Hepatocyte (in vitro differentiated cells): ENCODE measurements at regions not wholly inside any gene's neighbourhood (a gene's known extent, or its start where the extent isn't known, plus 50 kb on each side); places are given as distances from the start of the nearest gene placed in this dataset.

Experiments
- CTCF ChIP-seq: fragments of 200-600 bp; sonication (generic); IDR thresholded peaks from 2 replicates; pipeline ENCODE4 v1.5.1; 2016; ENCODE audit warnings: antibody characterized with exemption, mild to moderate bottlenecking; ENCODE audit not compliant: poor library complexity
- EZH2 ChIP-seq: fragments of 200-600 bp; sonication (generic); IDR thresholded peaks from 2 replicates; pipeline ENCODE4 v1.6.1; 2016; ENCODE audit warnings: antibody characterized with exemption, mild to moderate bottlenecking, borderline replicate concordance

DNA sequence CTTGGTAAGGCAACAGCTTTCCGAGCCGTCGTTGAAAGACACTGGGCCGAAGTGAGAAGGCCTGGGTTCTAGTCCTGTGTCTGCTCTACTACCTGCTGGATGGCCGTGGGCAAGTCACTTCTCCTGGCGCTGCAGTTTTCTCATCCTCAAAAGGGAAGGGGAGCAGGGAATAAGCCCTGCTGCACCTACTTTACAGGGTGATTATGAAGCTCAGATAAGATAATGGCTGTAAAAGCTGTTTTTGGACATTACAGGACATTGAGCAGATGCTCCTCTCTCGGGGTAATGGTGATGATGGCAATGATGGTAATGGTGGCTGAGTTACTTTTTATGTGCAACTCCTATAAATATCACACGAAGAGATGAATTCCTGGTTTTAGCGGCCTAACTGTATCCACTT lies 152.6 kb downstream of the FAM43A start:
- TF ChIP-seq CTCF (no peak), EZH2 (no peak)
